NCI-H1105 (cell line): ENCODE measurements at regions not wholly inside any gene's neighbourhood (a gene's known extent, or its start where the extent isn't known, plus 50 kb on each side); places are given as distances from the start of the nearest gene placed in this dataset.
A peak's percentile ranks its signal among the peaks of the same experiment; 100 is the strongest.
"Not testable (repeated sequence)": the region's sequence is repeated elsewhere in the genome, so short reads cannot be mapped to it uniquely, and the experiment has no call there.

Experiments used
- DNase-seq: peaks from one replicate; lab custom pipeline; 2025; lab: John Stamatoyannopoulos, UW

GRCh38 chr9:109597496-109597895 lies 99.4 kb upstream of the PTPN3 start:
- DNase-seq, result no peak

DNA sequence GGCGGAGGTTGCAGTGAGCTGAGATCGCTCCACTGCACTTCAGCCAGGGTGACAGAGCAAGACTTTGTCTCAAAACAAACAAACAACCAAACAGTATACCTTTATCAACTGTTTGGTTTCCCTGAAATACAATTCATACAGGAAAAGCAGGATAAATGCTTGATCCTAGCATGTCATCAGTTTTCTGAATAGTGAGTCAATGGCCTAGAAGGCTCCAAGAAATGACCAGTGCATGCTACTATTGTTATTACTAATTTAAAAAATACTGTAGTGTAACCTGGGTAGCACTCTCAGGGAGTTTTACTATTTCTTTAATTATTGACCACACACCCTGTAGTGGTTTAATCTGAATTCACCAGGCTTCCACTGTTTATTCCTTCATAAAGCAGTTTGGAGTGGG lies 101.0 kb upstream of the PTPN3 start:
- DNase-seq, result no peak

DNA sequence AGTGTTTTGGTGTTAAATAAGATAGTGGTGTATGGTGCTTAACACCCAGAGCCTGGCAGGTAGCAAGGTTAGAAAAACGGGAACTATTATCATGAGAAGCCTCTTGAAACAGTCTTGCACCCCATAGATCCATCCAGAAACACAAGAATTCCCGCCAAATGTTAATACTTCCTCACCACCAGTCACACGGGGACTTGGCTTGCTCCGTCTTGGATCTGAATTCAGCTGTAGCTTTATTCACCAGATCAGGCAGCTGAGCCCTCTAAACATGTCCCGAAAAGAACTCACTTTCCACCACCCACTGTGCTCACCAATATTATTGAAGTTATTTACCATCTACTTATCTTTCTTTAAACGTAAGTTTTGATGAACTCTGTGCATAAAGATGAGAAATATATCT lies 101.6 kb upstream of the PTPN3 start:
- no peak for DNase-seq

DNA sequence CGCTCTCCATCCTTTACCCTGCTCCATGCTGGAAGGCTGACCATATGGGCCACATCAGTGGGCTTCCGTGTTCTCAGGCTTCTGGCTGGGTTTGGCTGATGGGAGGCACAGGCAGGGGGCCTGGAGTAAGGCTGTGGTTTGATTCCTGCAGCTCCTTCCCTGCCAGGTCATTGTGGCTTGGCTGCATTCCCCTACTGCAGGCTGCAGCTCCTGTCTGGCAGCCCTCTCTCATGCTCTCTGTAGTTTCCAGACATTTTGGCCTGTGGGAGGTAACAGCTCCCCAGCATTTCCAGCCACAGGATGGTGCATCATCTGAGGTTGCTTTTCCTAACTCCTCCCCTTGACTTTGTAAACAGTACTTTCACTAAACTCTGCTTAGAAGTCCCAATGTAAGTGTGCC lies 102.0 kb upstream of the PTPN3 start:
- no peak for DNase-seq

DNA sequence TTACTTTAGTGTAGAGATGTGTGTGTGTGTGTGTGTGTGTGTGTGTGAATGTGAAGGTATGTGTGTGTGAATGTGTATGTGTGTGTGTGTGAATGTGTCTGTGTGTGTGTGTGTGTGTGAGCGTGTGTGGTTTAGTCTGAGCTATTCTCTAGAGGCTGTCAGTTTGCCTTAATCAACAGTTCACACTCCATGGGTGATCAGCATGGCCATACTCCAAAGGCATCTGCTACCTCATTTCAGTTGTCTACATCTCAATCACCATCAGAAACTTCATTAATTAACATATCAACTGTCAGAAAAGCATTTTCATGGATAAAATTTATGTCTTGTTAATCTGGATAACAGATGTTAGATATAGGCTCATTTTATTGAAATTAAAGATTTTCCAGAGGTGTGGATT lies 103.1 kb upstream of the PTPN3 start:
- DNase-seq, result no peak

GRCh38 chr9:109602987-109603386 lies 104.9 kb upstream of the PTPN3 start:
- no peak for DNase-seq

DNA sequence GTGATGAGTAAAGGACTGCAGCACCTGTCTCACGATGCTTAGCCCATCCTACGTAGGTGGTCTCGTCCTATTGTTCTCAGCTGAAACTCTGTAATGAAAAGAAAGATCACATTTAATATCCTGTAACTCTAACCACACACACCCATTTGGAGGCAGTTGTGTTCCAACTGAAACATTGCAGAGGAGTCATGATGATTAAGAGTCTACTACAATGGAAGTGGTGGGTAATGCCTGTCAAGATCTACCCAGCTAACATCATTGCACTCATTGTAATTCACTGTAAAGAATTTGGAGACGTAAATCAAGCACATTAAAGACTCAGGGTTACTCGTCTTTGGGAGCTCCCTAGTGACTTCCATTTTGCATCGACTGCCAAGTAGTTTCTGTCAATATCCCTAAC lies 106.0 kb upstream of the PTPN3 start:
- DNase-seq, result no peak

- no peak for DNase-seq
Measured at GRCh38 chr9:109604781-109605180, 106.7 kb upstream of the PTPN3 start.

DNA sequence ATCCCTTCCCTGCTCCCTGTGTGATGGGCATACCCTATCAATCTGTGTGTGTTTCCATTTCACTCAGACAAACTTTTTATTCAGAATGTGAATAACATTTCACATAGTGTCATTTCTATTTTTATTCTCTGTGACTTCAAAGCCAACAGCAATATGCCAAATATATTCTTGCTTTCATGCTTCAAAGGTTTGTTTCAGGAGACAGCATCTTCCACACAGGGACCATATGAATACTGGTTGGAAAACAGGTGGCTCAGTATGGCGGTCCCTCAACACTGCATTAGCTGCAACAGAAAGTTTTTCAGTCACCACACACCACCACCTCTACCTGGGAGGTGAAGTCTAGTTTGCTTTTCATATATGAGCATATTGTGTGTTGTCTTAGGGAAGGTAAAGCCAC lies 111.0 kb upstream of the PTPN3 start:
- DNase-seq, result no peak

DNA sequence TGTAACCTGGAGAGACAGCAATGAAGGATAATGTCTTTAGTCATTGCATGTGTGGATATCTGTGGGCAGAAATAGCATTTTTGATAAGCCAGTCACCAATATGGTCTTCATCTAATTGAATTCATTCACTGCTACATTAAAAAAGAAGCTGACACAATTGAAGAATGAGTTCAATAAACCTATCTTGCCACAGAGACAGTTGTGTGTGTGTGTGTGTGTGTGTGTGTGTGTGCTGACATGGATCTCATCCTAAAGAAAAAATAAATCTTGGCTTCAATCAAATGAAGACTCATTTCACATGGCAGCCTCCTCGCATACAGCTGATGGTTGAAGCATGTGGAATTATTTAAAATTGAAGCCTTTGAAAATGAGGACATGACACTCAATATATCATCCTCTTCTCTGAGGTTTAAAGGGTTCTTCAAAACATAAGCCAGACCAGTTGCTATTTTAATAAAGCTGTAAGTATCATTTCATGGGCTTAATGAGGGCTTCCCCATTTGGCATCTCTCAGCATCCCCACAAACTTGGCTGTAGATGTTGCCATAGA lies 118.5 kb upstream of the PTPN3 start:
- no peak for DNase-seq

- no peak for DNase-seq
Measured at GRCh38 chr9:109619310-109619709, 121.2 kb upstream of the PTPN3 start.

DNA sequence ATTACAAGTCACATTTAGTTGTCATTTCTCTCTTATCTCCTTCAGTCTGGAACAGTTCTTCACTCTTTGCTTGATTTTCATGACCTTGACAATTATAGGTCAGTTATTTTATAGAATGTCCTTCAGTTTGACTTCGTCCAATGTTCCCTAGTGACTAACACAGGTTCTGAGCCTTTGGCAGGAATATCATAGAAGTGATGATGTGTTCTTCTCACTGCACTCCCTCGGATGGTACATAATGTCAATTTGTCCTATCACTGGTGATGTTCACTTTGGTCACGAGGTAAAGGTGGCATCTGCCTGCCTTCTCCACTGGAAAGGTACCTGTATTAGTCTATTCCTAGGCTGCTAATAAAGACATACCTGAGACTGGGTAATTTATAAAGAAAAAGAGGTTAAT lies 126.0 kb upstream of the PTPN3 start:
- no peak for DNase-seq

GRCh38 chr9:109624896-109625295 lies 126.8 kb upstream of the PTPN3 start:
- DNase-seq, result no peak

GRCh38 chr9:109627042-109627441 lies 128.9 kb upstream of the PTPN3 start:
- DNase-seq, result no peak

GRCh38 chr9:109629615-109630014 lies 131.5 kb upstream of the PTPN3 start:
- no peak for DNase-seq

- DNase-seq, result no peak
Measured at GRCh38 chr9:109632817-109633216, 134.7 kb upstream of the PTPN3 start.

GRCh38 chr9:109639674-109640579 lies 140.1 kb upstream of the PALM2AKAP2 start:
- DNase-seq, result peak; percentile 86

DNA sequence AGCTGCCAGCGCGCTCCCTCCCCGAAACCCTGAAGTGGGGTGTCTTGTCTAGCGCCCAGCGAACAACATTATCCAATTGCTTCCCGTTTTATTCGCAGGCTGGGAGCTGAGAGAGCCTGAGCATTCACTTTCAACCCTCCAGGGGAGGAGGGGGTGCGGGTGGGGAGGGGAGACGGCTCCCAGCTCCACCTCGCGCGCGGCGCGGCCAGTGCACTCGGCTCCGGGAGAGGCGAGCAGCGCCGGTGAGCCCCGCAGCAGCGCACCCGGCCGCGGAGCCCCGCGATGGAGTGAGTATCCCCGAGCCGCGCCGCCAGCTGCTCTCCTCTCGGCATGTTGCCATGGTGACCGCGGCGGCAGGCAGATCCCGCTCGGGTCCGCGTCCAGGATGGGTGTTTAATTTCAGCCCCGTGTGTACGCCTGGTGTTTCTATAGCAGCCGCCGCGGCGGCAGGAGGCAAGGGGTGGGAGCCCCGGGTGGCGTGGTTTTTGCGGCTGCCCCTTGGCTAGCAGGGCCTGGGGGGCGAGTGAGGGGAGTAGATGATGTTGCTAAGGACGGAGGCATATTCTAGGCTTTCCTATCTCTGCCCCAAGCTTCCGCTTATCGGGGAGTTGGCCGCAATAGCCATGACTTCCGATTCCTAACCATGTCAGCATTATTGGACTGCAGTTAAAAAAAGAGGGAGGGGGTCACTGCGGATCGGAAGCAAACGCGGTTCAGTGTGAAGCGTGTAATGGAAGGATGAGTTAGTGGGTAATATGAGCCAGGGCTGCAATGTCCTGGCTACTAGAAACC lies 139.2 kb upstream of the PALM2AKAP2 start:
- DNase-seq, result peak; percentile 87

DNA sequence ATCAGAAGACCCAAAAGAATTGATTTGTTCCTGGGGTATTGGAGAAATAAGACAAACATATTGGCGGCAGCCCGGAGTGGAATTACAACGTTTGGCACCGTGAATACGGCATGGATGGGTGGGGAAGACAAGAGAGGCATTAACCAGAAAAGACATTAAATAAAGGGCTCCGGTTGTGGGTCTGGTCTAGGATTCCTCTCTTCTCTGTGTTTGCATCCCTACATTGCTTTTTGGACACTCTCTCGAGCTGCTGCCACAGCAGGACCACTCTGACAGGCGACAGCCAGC lies 138.7 kb upstream of the PALM2AKAP2 start:
- DNase-seq, result no peak

DNA sequence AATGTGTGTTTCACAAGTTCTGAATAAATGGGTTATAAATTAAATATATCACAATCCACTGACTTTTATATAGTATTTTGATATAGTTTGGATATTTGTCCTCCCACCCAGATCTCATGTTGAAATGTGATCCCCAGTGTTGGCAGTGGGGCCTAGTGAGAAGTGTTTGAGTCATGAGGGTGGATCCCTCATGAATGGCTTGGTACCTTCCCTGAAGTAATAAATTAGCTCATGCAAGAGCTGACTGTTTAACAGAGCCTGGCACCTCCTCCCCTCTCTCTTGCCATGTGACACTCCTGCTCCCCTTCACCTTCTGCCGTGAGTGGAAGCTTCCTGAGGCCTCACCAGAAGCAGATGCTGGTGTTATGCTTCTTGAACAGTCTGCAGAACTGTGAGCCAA lies 127.9 kb upstream of the PALM2AKAP2 start:
- DNase-seq, result no peak

DNA sequence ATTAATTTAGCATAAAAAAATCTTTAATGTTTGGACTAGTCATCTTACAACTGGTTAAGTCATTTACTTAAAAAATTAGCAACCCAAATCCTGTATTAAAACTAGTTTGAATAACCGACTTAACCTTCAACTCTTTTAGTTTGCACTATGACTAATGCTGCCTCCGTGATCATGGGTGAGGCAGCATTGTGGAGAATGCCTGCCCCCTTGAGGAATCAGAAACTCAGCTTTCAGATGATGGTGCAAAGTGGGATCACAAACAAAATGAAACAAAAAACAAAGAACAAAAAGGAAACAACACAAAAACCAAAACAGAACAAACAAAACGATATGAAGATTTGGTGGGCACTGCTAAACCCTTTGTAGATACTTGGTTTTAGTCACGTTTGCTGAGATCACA lies 127.0 kb upstream of the PALM2AKAP2 start:
- no peak for DNase-seq

- DNase-seq, result no peak
Measured at GRCh38 chr9:109653470-109653869, 126.5 kb upstream of the PALM2AKAP2 start.

- not testable (repeated sequence) for DNase-seq
Measured at GRCh38 chr9:109663978-109664377, 116.0 kb upstream of the PALM2AKAP2 start.
